Fibroblast of lung (primary cell): ENCODE measurements at regions not wholly inside any gene's neighbourhood (a gene's known extent, or its start where the extent isn't known, plus 50 kb on each side); places are given as distances from the start of the nearest gene placed in this dataset.

Experiments
- CTCF ChIP-seq, 2 donors: IDR thresholded peaks in 1 of 2; conservative IDR thresholded peaks in 1 of 2; 1 replicate in 1 of 2; 2 replicates in 1 of 2; pipeline ENCODE4 v1.5.1; 2011 to 2012; ENCODE audit warnings: low read length in 2 of 2, control low read depth in 1 of 2, inconsistent platforms in 1 of 2, low read depth in 1 of 2, mild to moderate bottlenecking in 1 of 2
- EZH2 ChIP-seq: IDR thresholded peaks from 2 replicates; pipeline ENCODE4 v1.5.1; 2012; ENCODE audit warnings: low read length, control low read depth, mild to moderate bottlenecking; ENCODE audit errors: missing control alignments

- TF ChIP-seq CTCF (conservative IDR thresholded peaks at IDR 0.05 in 1 of 2, IDR thresholded peaks at IDR 0.05 in 1 of 2; ENCODE audit: low read depth in 1 of 2, low read length in 2 of 2) (no peak), EZH2 (no peak)
These were observed 114.5 kb downstream of the BOD1 start for GRCh38 chr5:173501922-173502321.
